ENCODE measurements at regions not wholly inside any gene's neighbourhood (a gene's known extent, or its start where the extent isn't known, plus 50 kb on each side); places are given as distances from the start of the nearest gene placed in this dataset.

GRCh38 chr21:15524855-15525254, 204.9 kb upstream of the USP25 start (continued):
- TF ChIP-seq ZNF263 (CRISPR knock-in tag; IDR thresholded peaks at IDR 0.05; ENCODE audit: borderline replicate concordance) = no peak
- TF ChIP-seq RERE (CRISPR knock-in tag; IDR thresholded peaks at IDR 0.05; ENCODE audit: borderline replicate concordance) = no peak
- no peak for TF ChIP-seq HIVEP1 (CRISPR knock-in tag; IDR thresholded peaks at IDR 0.05)
- no peak for TF ChIP-seq ZNF224 (CRISPR knock-in tag; IDR thresholded peaks at IDR 0.05)
- TF ChIP-seq PHF8 (IDR thresholded peaks at IDR 0.05; ENCODE audit: borderline replicate concordance, low read length) = no peak
- TF ChIP-seq ZNF24 (IDR thresholded peaks at IDR 0.05) = no peak
- no peak for TF ChIP-seq MITF (IDR thresholded peaks at IDR 0.05)
